ENCODE measurements at regions not wholly inside any gene's neighbourhood (a gene's known extent, or its start where the extent isn't known, plus 50 kb on each side); places are given as distances from the start of the nearest gene placed in this dataset.
"Not testable (repeated sequence)": the region's sequence is repeated elsewhere in the genome, so short reads cannot be mapped to it uniquely, and the experiment has no call there.

DNA sequence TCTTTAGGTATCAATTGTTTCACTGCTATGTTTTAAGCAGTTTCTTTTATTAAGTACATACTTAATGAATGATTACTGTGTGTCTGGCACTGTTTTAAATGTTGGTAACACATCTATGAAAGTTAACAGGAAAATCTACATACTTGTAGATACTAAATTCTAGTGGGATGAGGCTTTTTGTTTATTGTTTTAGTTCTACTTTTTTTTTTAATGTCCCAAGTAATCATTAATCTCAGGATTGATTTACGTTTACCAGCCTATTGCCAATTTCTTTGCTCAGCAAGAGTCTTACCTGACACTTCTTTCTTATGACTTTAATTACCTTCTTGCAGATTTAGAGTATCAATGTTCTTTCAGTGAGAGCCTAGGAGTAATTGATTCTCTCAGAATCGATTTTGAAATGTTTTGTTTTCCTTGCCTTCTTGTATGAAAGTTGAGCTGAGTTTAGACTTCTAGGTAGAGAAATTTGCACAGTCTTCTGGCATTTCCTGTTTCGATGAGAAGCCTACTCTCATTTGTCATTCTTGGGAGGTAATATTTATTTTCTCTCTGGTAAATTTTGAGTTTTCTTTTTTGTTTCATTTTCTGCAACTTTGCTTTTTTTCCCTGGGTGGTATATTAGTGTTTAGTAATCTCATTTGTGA is 235.2 kb upstream of the ANKRD50 start:
- no peak for DNase-seq (ENCODE audit: extremely low read depth, low read depth)

DNA sequence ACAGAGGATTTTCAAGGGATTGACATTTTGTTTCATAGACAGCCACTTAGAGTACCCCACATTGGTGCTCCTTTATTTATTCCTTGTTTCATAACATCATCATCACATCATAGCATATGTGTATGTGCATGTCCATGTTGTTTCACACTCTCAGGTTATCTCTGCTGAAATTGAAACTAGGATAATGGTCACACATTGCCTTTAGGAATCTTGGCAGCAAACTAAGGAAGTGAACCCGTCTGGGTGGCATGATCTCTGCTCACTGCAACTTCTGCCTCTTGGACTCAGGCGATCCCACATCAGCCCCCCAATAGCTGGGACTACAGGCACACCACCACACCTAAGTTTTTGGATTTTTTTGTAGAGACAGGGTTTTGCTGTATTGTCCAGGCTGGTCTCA is 234.2 kb upstream of the ANKRD50 start:
- DNase-seq (ENCODE audit: extremely low read depth, low read depth) = no peak

DNA sequence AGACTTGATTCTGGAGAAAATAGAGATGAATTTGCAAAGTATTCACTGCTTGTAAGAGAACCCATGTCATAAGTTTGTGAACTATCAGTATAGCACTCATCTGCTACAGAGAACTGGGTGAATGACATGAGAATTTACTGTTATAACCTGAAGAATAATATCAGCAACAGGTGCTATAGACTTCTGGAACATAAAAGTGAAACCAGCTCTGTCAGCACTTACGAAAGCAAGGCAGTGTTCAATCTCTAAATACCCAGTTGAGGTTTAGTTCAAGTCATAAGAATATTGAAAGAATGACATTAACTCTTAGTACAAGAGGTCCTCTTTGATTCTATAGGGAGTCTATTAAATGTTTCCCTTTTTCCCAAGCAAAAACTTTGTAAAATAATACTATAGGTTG is 232.9 kb upstream of the ANKRD50 start:
- no peak for DNase-seq (ENCODE audit: extremely low read depth, low read depth)

DNA sequence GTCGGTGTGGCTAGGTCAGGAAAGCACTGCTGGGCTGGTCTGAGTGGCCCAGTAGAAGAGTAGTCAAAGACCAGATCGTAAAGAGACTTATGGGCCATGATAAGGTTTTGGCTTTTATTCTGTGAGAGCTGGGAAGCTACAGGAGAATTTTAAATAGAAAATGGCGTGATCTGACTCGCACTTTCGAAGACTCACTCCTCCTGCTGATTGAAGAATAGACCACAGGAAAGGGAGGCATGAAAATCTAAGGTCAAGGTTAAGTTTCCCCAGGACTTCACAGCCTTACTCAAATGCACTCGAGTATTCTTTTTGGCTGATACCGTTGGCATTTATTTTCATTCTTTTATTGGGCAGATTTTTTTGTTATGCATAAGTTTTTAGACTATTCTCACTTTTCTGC is 231.4 kb upstream of the ANKRD50 start:
- peak; percentile 47 for DNase-seq (ENCODE audit: extremely low read depth, low read depth)

DNA sequence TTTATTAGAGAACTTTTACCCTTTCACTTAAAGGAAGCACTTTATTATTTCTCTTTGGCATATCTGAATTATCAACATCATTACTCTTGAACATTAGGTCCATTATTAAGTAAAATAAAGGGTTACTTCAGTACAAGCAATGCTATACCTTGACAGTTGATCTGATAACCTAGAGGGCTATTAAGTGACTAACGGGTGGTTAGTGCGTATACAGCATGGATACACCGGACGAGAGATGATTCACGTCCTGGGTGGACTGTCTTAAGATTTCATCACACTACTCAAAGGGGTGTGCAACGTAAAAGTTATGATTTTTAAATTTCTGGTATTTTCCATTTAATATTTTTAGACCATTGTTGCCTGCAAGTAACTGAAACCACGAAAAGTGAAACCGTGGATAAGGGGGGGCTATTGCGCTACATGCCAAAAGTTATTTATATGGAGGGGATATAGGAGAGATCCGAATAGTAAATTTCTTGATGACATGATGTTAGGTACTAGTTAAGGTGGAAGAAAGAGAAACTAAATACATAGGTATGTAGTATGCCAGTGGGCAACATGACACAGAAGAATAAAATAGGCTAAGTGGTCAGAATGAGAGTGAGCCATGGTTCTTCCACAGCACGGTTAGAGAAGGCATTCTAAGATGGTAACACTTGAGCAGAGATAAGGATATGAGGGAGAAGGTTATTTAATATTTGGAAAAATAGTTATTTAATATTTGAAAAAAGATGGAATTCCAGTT is 230.8 kb upstream of the ANKRD50 start:
- DNase-seq (ENCODE audit: extremely low read depth, low read depth) = peak; percentile 48

DNA sequence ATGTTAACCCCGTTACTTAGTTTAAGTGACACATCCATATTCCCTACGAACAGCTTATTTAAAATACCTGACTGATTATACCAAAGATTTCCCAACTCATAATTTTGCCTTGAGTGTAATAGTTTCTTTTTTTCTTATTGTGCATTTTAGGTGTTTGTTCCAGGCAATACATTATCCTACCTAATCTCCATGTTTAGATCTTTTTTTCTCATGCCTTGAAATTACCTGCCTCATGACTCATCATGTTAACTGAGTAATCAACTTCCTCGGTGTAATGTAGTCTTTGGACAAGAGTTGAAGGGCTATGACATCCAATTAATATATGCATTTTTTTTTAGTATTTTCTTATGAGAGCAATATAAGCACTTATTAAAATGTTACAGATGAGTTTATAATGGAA is 228.7 kb upstream of the ANKRD50 start:
- no peak for DNase-seq (ENCODE audit: extremely low read depth, low read depth)

DNA sequence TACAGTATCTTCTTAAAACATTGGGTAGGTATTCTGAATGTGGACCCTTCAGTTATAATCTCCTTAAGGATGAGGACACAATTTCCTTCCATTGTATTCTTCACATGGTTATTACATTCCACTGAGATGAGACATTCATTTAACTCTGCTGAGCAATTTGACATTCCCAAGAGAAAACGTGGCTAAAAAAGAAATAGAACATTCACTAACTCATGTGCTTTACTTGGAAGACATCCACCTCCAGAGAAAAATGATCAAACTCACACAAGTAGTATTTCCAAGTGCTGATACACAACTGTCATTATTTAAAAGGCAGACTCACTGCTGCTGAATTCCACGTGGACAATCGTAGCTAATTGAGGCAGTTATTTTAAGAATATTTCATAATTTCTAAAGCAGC is 227.9 kb upstream of the ANKRD50 start:
- peak; percentile 75 for DNase-seq (ENCODE audit: extremely low read depth, low read depth)

DNA sequence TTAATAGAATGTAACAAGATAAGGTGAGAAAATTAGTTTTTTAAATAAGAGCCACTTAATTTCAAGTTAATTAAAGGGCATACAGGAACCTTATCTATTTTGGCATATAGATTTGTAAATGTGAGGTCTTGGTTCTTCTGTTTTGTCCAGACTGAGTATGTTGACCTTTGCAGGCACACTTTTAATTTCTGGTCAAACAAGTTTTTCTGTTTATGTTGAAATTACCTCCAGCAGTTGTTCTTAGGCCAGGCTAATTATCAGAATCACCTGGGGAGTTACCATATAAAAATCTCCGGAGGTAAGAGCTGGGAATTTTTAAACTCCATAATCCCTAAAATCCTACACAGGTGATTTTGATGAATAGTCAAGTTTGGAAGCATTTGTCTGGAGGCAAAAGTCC is 227.4 kb upstream of the ANKRD50 start:
- no peak for DNase-seq (ENCODE audit: extremely low read depth, low read depth)

DNA sequence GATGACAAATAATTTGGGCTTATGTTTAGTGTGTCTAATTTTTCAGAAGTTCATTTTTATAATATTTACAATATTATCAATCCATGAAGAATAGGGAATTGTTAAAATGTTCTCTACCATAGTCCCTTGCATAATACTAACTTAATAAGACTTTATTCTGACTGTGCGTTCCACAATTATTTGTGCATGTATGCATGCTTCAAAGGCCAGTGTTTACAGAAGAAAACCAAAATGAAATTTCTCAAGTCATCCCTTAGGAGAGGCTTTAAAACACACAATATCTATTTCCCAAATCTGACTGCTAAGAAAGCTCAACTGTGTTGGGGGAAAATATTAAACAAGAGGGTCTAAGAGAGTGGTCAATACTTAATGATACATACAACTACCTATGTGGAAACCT is 226.3 kb upstream of the ANKRD50 start:
- DNase-seq (ENCODE audit: extremely low read depth, low read depth) = no peak

DNA sequence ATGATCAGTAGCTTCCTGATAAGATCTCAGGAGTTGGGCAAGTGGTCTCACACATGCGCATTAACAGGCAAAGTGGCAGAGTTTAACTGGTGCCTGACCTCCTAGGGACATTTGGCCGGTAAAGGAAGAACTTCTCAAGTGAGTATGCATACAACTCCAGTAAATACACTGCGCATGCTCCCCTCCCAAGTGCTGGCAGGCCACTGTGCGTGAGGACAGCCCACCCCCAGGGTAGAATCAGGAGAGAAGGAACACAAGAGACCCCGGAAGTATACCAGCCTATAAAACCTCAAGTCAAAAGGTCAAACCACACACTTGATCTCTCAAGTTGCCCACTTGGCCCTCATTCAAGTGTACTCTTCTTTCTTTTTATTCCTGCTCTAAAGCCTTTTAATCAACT is 225.5 kb upstream of the ANKRD50 start:
- no peak for DNase-seq (ENCODE audit: extremely low read depth, low read depth)

DNA sequence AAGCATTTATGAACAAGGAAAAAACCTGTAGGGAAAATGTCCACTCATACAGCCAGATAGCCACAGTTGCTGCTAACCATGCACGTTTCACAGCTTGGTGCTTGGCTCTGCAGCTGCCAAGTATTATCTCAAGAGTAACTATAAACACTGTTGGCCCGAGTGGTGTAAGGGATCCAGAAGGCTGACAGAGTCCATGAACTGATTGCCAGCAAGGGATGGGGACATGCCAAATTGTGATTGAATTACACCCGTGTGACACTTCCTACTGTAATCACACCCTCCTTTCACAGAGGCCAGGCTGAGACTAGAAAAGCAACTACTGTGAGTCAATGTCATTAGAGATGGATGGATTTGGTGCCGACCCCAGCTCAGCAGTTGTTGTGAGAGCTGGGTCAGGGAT is 223.9 kb upstream of the ANKRD50 start:
- peak; percentile 36 for DNase-seq (ENCODE audit: extremely low read depth, low read depth)

DNA sequence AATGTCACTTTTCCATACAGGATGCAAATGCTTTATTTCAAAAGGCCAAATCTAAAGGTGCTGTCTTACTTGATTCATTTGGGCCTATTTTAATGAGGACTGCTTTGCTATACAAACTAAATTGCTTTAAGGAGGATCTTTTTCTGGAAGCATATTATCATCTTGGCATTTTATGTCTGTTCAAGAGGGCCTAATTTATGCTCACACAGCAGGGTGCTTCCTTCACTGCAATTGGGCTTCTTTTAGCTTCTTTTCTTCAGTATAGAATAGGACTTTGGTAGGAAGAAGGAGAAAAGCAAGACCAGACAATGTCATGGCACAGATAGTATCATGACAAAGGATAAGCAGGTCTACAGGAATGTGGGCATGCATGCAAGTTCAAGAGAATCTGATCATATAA is 222.4 kb upstream of the ANKRD50 start:
- DNase-seq (ENCODE audit: extremely low read depth, low read depth) = no peak

DNA sequence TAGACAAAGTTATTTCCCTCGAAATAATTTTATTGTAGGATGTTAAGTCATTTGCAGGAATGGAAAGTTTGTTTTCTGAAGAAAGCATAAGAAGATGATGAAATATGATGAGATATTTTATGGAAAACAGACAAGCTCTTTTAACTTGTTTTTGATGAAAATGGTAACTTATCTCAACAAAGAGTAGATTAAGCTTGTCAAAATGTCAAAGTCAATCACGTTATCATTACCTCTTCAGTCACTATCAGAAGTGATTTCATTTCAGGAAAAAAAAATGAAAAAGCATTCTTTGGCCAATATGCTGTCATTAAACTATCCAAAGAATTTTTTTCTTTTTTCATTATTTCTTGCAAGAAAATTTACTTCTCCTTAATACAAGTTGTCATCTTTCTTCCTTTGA is 221.0 kb upstream of the ANKRD50 start:
- no peak for DNase-seq (ENCODE audit: extremely low read depth, low read depth)

DNA sequence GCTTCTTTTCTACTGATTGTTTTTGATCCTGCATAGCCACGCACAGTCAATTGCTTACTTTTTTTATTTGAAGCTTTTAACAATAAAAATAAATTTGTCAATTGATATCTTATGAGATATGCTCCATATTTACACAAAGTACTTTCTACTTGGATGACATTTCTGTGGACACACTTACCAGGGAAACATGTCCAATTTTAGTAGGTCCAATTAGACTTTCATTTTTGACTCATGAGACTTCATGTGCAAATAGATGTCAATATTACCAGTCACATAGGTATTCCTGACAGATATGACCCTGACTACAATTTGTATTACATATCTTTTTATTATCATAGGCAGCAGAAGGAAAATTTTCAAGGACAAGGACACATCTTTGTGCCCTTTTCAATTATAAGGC is 219.9 kb upstream of the ANKRD50 start:
- no peak for DNase-seq (ENCODE audit: extremely low read depth, low read depth)

DNA sequence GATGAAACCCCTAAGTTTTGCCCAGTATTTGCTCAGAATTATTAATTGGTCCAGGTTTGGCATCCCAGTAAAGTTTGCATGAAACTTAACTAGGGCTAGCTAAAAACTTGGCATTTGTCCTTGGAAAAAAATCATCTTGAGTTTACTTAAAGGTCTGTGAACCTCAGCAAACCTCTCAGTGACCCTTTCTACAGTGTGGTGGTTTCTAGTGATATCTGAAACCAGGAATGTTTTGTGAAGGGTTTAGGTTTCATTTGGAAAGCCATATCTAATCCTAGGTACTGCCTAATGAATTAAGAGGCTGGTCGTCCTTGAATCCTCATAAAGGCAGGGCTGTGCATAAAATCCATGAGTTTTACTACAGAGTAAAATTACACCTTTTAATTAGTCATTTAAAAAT is 218.5 kb upstream of the ANKRD50 start:
- no peak for DNase-seq (ENCODE audit: extremely low read depth, low read depth)

DNA sequence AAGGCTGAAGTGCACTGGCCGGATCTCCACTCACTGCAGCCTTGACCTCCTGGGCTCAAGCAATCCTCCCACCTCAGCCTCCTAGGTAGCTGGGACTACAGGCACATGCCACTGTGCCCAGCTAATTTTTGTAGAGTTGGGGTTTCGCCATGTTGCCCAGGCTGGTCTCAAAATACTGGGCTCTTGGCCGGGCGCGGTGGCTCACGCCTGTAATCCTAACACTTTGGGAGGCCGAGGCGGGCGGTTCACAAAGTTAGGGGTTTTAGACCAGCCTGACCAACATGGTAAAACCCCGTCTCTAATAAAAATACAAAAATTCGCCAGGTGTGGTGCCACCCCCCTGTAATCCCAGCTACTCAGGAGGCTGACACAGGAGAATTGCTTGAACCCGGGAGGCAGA is 210.2 kb upstream of the ANKRD50 start:
- not testable (repeated sequence) for DNase-seq (ENCODE audit: extremely low read depth, low read depth)

DNA sequence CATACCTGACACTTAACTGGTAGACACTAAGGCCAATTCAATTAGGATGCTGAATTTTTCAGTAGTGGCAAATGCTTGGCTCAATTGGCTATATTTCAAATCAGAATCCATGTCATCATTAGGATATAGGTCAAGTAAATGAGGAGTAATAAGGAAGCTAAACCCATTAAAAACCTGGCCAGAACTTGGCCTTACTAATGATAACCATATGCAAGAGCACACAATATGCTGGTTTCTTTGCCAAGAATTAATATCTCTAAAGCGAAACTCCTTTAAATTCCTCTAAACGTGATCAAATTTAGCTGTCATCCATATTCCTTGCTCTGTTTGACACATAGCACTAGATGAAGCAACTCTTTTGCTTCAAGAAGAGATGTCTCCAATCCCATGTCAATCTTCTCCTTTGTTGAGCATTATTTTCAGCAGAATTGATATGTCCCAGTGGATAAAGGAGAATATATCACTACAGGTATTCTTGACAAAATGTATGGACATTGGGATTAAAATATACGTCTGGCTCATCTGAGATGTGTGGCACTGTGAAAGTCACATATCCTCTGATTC is 206.1 kb upstream of the ANKRD50 start:
- DNase-seq (ENCODE audit: extremely low read depth, low read depth) = no peak

DNA sequence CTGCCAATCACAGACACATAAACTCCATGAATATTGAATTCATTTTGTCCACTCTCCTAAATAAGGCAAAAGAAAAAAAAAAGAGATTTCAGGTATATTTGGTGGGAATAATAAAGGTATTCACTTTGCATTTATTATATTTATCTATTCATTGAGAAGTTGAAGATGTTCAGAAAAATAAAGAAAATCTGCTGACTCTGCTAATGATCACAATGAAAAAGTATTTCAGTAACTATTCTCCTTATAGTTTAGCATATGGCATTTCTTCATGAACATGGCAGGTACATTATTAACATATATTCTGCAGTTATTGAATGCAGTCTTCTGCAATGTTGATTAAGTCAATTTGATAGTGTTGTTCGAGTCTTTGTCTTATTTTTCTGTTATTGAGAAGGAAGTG is 202.5 kb upstream of the ANKRD50 start:
- DNase-seq (ENCODE audit: extremely low read depth, low read depth) = no peak

DNA sequence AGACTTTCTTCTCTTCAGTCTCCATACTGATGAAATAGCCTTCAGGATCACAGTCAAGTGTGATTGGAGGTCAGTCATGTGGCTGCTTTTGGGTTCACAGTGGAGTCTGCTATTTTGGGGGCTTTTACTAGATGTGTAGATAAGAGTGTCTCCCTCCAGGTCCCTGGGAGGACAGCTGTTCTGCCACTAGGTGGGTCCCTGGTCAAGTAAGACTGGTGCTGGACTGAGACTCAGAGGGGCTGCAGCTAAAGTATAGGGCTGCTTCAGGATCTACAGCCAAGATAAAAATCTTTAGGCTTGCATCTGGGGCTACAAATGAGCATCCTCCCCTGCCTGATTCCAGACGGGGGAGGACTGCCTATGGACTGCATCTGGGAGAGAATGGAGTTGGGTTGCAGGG is 200.7 kb upstream of the ANKRD50 start:
- no peak for DNase-seq (ENCODE audit: extremely low read depth, low read depth)

DNA sequence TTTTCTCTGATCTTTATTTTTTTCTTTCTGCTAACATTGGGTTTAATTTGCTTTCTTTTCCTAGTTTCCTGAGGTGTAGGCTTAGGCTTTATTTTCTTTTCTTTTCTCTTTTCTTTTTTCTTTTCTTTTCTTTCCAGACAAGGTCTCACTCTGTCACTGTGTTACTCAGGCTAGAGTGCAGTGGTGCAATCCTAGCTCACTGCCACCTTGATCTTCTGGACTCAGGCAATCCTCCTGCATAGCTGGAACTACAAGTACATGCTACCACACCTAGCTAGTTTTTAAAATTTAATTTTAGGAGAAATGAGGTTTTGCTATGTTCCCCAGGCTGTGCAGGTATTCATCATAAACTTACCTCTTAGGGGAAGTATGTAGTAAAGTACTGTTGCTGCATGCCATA is 197.8 kb upstream of the ANKRD50 start:
- no peak for DNase-seq (ENCODE audit: extremely low read depth, low read depth)

DNA sequence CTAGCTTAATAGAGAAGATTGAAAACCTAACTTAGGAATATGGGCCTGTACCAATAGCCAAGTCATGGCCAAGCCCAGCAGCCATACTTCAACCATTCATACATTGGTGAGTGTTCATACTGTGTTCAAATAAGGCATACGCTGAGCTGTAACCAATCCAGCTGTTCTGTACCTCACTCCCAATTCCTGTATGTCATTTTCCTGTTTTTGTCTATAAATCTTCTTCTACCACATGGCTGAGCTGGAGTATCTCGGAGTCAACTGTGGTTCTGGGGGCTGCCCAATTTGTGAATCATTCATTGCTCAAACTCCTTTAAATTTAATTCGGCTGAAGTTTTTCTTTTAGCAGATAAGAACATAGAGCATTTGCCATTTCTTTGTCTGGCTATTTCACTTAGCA is 195.3 kb upstream of the ANKRD50 start:
- no peak for DNase-seq (ENCODE audit: extremely low read depth, low read depth)

DNA sequence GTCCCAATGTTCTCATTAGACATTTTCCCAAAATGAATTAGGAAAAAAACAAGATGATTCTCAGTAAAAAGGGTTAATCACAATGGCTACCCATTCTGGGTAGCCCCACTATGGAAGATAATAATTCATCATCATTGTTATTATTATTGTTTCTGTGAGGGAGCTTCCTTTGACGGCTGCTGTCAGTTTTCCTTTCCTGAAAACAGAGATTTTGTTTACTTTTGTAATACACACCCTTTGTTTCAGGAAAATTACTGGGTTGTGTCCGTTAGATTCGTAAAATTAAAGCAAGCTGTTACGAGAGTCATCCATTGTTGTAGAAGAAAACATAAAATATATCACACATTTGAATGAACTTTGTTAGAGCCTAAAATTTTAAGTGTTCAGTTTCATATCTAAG is 192.9 kb upstream of the ANKRD50 start:
- no peak for DNase-seq (ENCODE audit: extremely low read depth, low read depth)

All from NCI-H460 (cell line).